Glutamatergic neuron (in vitro differentiated cells): ENCODE measurements at regions not wholly inside any gene's neighbourhood (a gene's known extent, or its start where the extent isn't known, plus 50 kb on each side); places are given as distances from the start of the nearest gene placed in this dataset.

Experiments used
- DNase-seq: peaks from one replicate; pipeline ENCODE4 v3.0.0; 2022
- H3K27ac Mint-ChIP-seq: one replicate; pipeline ENCODE4 v1.8.0; 2020; ENCODE audit warnings: mild to moderate bottlenecking, mixed read lengths, inconsistent platforms; ENCODE audit not compliant: unreplicated experiment
- H3K27me3 Mint-ChIP-seq: one replicate; pipeline ENCODE4 v1.8.0; 2020; ENCODE audit warnings: mild to moderate bottlenecking, moderate library complexity, mixed read lengths, inconsistent platforms; ENCODE audit not compliant: unreplicated experiment
- H3K36me3 Mint-ChIP-seq: one replicate; pipeline ENCODE4 v1.8.0; 2020; ENCODE audit warnings: mild to moderate bottlenecking, mixed read lengths, inconsistent platforms; ENCODE audit not compliant: unreplicated experiment
- H3K4me1 Mint-ChIP-seq: one replicate; pipeline ENCODE4 v1.8.0; 2020; ENCODE audit warnings: mild to moderate bottlenecking, low read depth, mixed read lengths, inconsistent platforms; ENCODE audit not compliant: unreplicated experiment
- H3K4me3 Mint-ChIP-seq: one replicate; pipeline ENCODE4 v1.8.0; 2020; ENCODE audit warnings: mild to moderate bottlenecking, mixed read lengths, inconsistent platforms; ENCODE audit not compliant: unreplicated experiment
- H3K9me3 Mint-ChIP-seq: one replicate; pipeline ENCODE4 v1.8.0; 2020; ENCODE audit warnings: mild to moderate bottlenecking, moderate library complexity, mixed read lengths, inconsistent platforms; ENCODE audit not compliant: unreplicated experiment
- TF ChIP-seq, protein P1 (sequence below): fragments of 200-600 bp; sonication (generic); IDR thresholded peaks from one replicate; pipeline ENCODE4 v1.5.0; 2021; ENCODE audit not compliant: partially characterized antibody, unreplicated experiment

DNA sequence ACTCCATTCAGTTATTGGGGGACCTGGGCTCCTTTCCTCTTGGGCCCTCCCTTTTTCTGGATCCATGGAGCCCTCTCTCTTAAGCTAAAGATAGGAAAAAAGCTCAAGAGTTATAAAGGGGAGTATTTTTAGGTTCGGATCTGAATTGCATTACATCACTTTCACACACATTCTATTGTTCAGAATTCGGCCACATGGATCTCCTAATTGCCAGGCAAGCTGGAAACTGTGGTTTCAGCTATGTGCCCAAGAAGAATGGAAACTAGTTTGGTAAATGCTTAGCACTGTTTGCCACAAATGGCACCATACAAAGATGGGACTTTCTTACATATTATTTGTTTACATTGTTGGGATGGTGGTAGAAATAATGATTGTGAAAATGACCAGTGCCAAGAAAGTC lies 145.6 kb downstream of the LRIG3 start:
- Mint-ChIP-seq H3K27me3 (no peaks in the 10 kb centered on the region), H3K27ac (no peak overlapping the region), H3K9me3 (no peaks in the 10 kb centered on the region), H3K4me1 (no peaks in the 10 kb centered on the region), H3K4me3 (no peak overlapping the region), H3K36me3 (no peaks in the 10 kb centered on the region)
- TF ChIP-seq, protein P1, sequence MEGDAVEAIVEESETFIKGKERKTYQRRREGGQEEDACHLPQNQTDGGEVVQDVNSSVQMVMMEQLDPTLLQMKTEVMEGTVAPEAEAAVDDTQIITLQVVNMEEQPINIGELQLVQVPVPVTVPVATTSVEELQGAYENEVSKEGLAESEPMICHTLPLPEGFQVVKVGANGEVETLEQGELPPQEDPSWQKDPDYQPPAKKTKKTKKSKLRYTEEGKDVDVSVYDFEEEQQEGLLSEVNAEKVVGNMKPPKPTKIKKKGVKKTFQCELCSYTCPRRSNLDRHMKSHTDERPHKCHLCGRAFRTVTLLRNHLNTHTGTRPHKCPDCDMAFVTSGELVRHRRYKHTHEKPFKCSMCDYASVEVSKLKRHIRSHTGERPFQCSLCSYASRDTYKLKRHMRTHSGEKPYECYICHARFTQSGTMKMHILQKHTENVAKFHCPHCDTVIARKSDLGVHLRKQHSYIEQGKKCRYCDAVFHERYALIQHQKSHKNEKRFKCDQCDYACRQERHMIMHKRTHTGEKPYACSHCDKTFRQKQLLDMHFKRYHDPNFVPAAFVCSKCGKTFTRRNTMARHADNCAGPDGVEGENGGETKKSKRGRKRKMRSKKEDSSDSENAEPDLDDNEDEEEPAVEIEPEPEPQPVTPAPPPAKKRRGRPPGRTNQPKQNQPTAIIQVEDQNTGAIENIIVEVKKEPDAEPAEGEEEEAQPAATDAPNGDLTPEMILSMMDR: no peak
- DNase-seq: no peak

DNA sequence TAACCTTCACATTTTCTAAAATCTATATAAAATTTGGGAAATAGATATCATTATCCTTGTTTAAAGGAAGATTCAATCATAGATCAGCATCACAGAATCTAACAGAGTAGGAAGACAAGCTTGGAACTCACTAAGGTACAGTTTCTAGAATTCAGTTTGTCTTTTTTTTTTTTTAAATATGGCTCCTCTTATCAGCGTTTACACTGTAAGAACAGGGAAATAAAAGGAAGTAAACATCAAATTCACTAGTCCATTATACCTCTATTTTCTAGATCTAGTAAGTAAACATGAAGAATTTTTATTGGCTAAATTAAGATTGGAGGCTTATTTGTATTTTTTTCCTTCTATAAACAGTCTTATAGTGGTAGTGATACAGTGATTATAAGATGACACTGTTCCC lies 144.9 kb downstream of the LRIG3 start:
- DNase-seq: no peak
- Mint-ChIP-seq H3K27ac (no peak overlapping the region), H3K27me3 (no peaks in the 10 kb centered on the region), H3K36me3 (no peaks in the 10 kb centered on the region), H3K4me1 (no peaks in the 10 kb centered on the region), H3K9me3 (no peaks in the 10 kb centered on the region), H3K4me3 (no peak overlapping the region)
- TF ChIP-seq, protein P1: no peak

DNA sequence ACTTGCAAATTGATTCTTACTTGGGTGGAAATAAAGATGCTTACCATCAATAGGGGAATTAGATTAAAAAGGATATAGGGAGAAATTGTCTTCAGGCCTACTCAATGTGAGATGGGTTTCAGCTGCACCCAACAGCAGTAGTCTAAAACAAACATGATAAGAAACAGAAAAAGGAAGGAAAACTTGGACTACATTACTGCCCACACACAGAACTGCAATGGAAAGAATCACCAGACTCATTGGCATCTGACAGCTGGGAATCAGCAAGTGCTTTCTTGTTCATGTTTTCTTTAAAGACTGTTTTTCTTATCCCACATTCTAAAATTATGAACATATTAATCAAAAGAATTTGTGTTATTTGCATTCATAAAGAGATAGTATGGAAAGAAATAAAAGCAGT lies 144.2 kb downstream of the LRIG3 start:
- TF ChIP-seq, protein P1: no peak
- Mint-ChIP-seq H3K4me3 (no peak overlapping the region), H3K9me3 (no peaks in the 10 kb centered on the region), H3K4me1 (no peaks in the 10 kb centered on the region), H3K36me3 (no peaks in the 10 kb centered on the region), H3K27me3 (no peaks in the 10 kb centered on the region), H3K27ac (no peak overlapping the region)
- no peak for DNase-seq

DNA sequence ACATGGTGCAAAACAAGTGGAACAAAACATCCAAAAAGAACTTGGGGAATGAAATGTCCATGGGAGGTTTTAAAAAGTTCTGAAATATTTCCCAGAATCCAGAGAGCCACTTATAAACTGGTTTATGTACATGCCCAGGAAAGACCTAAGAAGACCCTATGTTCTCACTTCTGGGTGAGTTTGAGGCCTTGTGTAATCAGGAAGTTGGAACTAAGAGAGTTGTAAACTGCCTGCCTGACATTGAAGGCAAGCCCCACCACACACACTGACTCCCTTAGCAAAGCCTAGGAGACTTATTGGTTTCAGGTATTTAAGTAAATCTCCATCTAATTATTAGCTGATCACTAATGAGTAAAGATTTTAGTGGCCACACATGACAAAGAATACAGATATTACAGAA lies 142.5 kb downstream of the LRIG3 start:
- Mint-ChIP-seq H3K27ac (no peak overlapping the region), H3K4me3 (no peak overlapping the region), H3K4me1 (no peaks in the 10 kb centered on the region), H3K9me3 (no peaks in the 10 kb centered on the region), H3K36me3 (no peaks in the 10 kb centered on the region), H3K27me3 (no peaks in the 10 kb centered on the region)
- no peak for DNase-seq
- TF ChIP-seq, protein P1: no peak

DNA sequence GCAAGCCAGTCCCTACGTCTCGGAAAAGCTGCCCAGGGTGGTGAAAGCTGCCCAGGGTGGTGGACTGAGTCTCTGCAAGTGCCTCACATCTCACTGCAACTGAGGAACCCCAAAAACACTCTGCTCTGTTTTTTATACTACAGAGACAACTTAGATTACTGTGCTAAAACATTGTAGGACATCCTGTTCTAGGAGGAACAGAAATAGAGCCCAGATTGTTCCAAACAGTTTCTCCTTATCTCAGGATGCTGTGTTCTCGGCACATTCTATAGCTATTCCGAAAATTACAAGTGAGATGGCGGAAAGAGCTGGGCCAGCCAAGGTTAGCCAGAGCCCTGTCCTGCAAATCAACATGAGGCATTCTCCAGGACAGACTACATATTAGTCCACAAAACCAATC lies 138.7 kb downstream of the LRIG3 start:
- no peaks in the 10 kb centered on the region for H3K9me3 Mint-ChIP-seq
- TF ChIP-seq, protein P1: no peak
- H3K27me3 Mint-ChIP-seq: no peaks in the 10 kb centered on the region
- H3K4me1 Mint-ChIP-seq: no peaks in the 10 kb centered on the region
- no peaks in the 10 kb centered on the region for H3K36me3 Mint-ChIP-seq
- no peak for DNase-seq
- no peak overlapping the region for H3K4me3 Mint-ChIP-seq
- H3K27ac Mint-ChIP-seq: no peak overlapping the region
